ENCODE measurements at regions not wholly inside any gene's neighbourhood (a gene's known extent, or its start where the extent isn't known, plus 50 kb on each side); places are given as distances from the start of the nearest gene placed in this dataset.

- TF ChIP-seq POLR2A (IDR thresholded peaks at IDR 0.05), result no peak
- TF ChIP-seq, protein P1, sequence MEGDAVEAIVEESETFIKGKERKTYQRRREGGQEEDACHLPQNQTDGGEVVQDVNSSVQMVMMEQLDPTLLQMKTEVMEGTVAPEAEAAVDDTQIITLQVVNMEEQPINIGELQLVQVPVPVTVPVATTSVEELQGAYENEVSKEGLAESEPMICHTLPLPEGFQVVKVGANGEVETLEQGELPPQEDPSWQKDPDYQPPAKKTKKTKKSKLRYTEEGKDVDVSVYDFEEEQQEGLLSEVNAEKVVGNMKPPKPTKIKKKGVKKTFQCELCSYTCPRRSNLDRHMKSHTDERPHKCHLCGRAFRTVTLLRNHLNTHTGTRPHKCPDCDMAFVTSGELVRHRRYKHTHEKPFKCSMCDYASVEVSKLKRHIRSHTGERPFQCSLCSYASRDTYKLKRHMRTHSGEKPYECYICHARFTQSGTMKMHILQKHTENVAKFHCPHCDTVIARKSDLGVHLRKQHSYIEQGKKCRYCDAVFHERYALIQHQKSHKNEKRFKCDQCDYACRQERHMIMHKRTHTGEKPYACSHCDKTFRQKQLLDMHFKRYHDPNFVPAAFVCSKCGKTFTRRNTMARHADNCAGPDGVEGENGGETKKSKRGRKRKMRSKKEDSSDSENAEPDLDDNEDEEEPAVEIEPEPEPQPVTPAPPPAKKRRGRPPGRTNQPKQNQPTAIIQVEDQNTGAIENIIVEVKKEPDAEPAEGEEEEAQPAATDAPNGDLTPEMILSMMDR (IDR thresholded peaks at IDR 0.05), result no peak
Measured at GRCh38 chr20:4434681-4435080, 185.6 kb upstream of the ADRA1D start.
